Natural killer cell (primary cell): ENCODE measurements at regions not wholly inside any gene's neighbourhood (a gene's known extent, or its start where the extent isn't known, plus 50 kb on each side); places are given as distances from the start of the nearest gene placed in this dataset.

Experiments used
- ATAC-seq, 3 donors: fragments of 150-1000 bp in 2 of 3; fragments of 200-7000 bp in 1 of 3; cut with Tn5 transposase; 1 replicate in 1 of 3; 2 replicates in 2 of 3; pipeline ENCODE4 v1.10.0; 2021; ENCODE audit warnings: mild to moderate bottlenecking in 2 of 3, moderate library complexity in 2 of 3
- DNase-seq, 2 donors: peaks; one replicate each; pipeline versions ENCODE4 v3.0.0 to v3.0.0-alpha.2; 2013 to 2021; ENCODE audit warnings: mixed read lengths in 1 of 2
- H3K27ac ChIP-seq: one replicate; pipeline ENCODE4 v1.5.1; 2013; ENCODE audit warnings: mild to moderate bottlenecking, low read length
- H3K27me3 ChIP-seq: one replicate; pipeline ENCODE4 v1.6.1; 2013; ENCODE audit warnings: low read length; ENCODE audit not compliant: control insufficient read depth, insufficient read depth
- H3K36me3 ChIP-seq: one replicate; pipeline ENCODE4 v1.6.1; 2013; ENCODE audit warnings: low read length; ENCODE audit not compliant: control insufficient read depth, insufficient read depth
- H3K4me1 ChIP-seq: one replicate; pipeline ENCODE4 v1.6.1; 2013; ENCODE audit warnings: low read length; ENCODE audit not compliant: control insufficient read depth, insufficient read depth
- H3K4me3 ChIP-seq: one replicate; pipeline ENCODE4 v1.5.1; 2013; ENCODE audit warnings: low read length
- H3K9me3 ChIP-seq: one replicate; pipeline ENCODE4 v1.6.1; 2013; ENCODE audit warnings: low read length; ENCODE audit not compliant: control insufficient read depth, insufficient read depth
- H3K27ac Mint-ChIP-seq, 2 donors: one replicate each; pipeline ENCODE4 v1.8.0; 2022; ENCODE audit warnings: mild to moderate bottlenecking in 2 of 2, mixed read lengths in 2 of 2, moderate library complexity in 1 of 2
- H3K27me3 Mint-ChIP-seq, 2 donors: one replicate each; pipeline ENCODE4 v1.8.0; 2022; ENCODE audit warnings: low read depth in 2 of 2, mixed read lengths in 2 of 2
- H3K36me3 Mint-ChIP-seq: one replicate; pipeline ENCODE4 v1.8.0; 2022; ENCODE audit warnings: mixed read lengths
- H3K4me1 Mint-ChIP-seq, 2 donors: one replicate each; pipeline ENCODE4 v1.8.0; 2022; ENCODE audit warnings: mixed read lengths in 2 of 2
- H3K4me3 Mint-ChIP-seq: one replicate; pipeline ENCODE4 v1.8.0; 2022; ENCODE audit warnings: mild to moderate bottlenecking, moderate library complexity, mixed read lengths
- H3K9me3 Mint-ChIP-seq, 2 donors: one replicate each; pipeline ENCODE4 v1.8.0; 2022; ENCODE audit warnings: mixed read lengths in 2 of 2
- CTCF ChIP-seq: fragments of 200-600 bp; IDR thresholded peaks from one replicate; pipeline ENCODE4 v1.8.0; 2022; ENCODE audit warnings: antibody characterized with exemption
- WGBS: methylation state at CpG from one replicate; pipeline ENCODE4 v1.1.7; 2013; ENCODE audit warnings: missing lambda C conversion rate; ENCODE audit not compliant: insufficient coverage; 5-methylcytosine and 5-hydroxymethylcytosine counted together
- intact Hi-C: fragments of 100-400 bp; cut with micrococcal nuclease; formaldehyde crosslinking; loops from one replicate; pipeline ENCODE4 v1.14.2; 2022

GRCh38 chr20:52532674-52533073 lies 341.1 kb upstream of the ZFP64 start:
- H3K36me3 ChIP-seq, result no peaks in the 10 kb centered on the region
- DNase-seq (no peak), ATAC-seq (no peak)
- TF ChIP-seq CTCF, result no peak
- H3K9me3 ChIP-seq, result no peaks in the 10 kb centered on the region
- peaks cover 8% of the 10 kb centered on the region in 2 donors for H3K27me3 Mint-ChIP-seq
- no peaks in the 10 kb centered on the region for H3K4me1 ChIP-seq
- H3K27ac Mint-ChIP-seq, result no peak overlapping the region
- H3K4me3 ChIP-seq, result no peak overlapping the region
- no peak overlapping the region for H3K4me3 Mint-ChIP-seq
- H3K9me3 Mint-ChIP-seq, result peaks cover 0 to 3% of the 10 kb centered on the region in 2 donors
- H3K4me1 Mint-ChIP-seq, result no peaks in the 10 kb centered on the region
- H3K27me3 ChIP-seq, result peaks cover 4% of the 10 kb centered on the region
- WGBS, result 84% methylated on average over 5 of the region's 5 CpGs
- H3K27ac ChIP-seq, result no peak overlapping the region
- H3K36me3 Mint-ChIP-seq, result no peaks in the 10 kb centered on the region
- intact Hi-C loops, result no loop called here

- H3K27ac Mint-ChIP-seq, result no peak overlapping the region
- H3K4me3 Mint-ChIP-seq, result no peak overlapping the region
- H3K36me3 ChIP-seq, result no peaks in the 10 kb centered on the region
- no peak for DNase-seq
- WGBS, result 100% methylated on average over 1 of the region's 1 CpG
- no peaks in the 10 kb centered on the region for H3K4me1 ChIP-seq
- H3K36me3 Mint-ChIP-seq, result no peaks in the 10 kb centered on the region
- no peak for ATAC-seq
- no peak for TF ChIP-seq CTCF
- no peak overlapping the region for H3K27ac ChIP-seq
- H3K27me3 Mint-ChIP-seq, result peaks cover 8 to 9% of the 10 kb centered on the region in 2 donors
- no peak overlapping the region for H3K4me3 ChIP-seq
- intact Hi-C loops, result no loop called here
- no peaks in the 10 kb centered on the region for H3K9me3 ChIP-seq
- H3K4me1 Mint-ChIP-seq, result no peaks in the 10 kb centered on the region
- peaks cover 0 to 3% of the 10 kb centered on the region in 2 donors for H3K9me3 Mint-ChIP-seq
- no peaks in the 10 kb centered on the region for H3K27me3 ChIP-seq
These were observed 339.0 kb upstream of the ZFP64 start for GRCh38 chr20:52530571-52530970.

GRCh38 chr20:52529826-52530225 lies 338.2 kb upstream of the ZFP64 start:
- Histone ChIP-seq H3K27ac (no peak overlapping the region), H3K27me3 (no peaks in the 10 kb centered on the region), H3K9me3 (no peaks in the 10 kb centered on the region), H3K4me1 (no peaks in the 10 kb centered on the region), H3K36me3 (no peaks in the 10 kb centered on the region), H3K4me3 (no peak overlapping the region)
- Mint-ChIP-seq H3K4me1 (no peaks in the 10 kb centered on the region), H3K9me3 (peaks cover 0 to 3% of the 10 kb centered on the region in 2 donors), H3K36me3 (no peaks in the 10 kb centered on the region), H3K27ac (no peak overlapping the region), H3K27me3 (peaks cover 8 to 9% of the 10 kb centered on the region in 2 donors), H3K4me3 (no peak overlapping the region)
- no peak for ATAC-seq
- WGBS, result 83% methylated on average over 7 of the region's 7 CpGs
- no peak for TF ChIP-seq CTCF
- intact Hi-C loops, result no loop called here
- no peak for DNase-seq

- DNase-seq (no peak), ATAC-seq (no peak)
- H3K4me3 Mint-ChIP-seq, result no peak overlapping the region
- no peaks in the 10 kb centered on the region for H3K36me3 Mint-ChIP-seq
- Histone ChIP-seq H3K4me1 (no peaks in the 10 kb centered on the region), H3K27me3 (no peaks in the 10 kb centered on the region), H3K4me3 (no peak overlapping the region), H3K9me3 (no peaks in the 10 kb centered on the region), H3K36me3 (no peaks in the 10 kb centered on the region), H3K27ac (no peak overlapping the region)
- no peaks in the 10 kb centered on the region for H3K9me3 Mint-ChIP-seq
- H3K27me3 Mint-ChIP-seq, result peaks cover 9 to 27% of the 10 kb centered on the region in 2 donors
- no peak overlapping the region for H3K27ac Mint-ChIP-seq
- no peak for TF ChIP-seq CTCF
- WGBS, result 88% methylated on average over 2 of the region's 2 CpGs
- intact Hi-C loops, result no loop called here
- H3K4me1 Mint-ChIP-seq, result no peaks in the 10 kb centered on the region
These were observed 333.3 kb upstream of the ZFP64 start for GRCh38 chr20:52524861-52525260.
